H9 (cell line): ENCODE measurements at regions not wholly inside any gene's neighbourhood (a gene's known extent, or its start where the extent isn't known, plus 50 kb on each side); places are given as distances from the start of the nearest gene placed in this dataset.

Experiments used
- DNase-seq: peaks from one replicate; pipeline ENCODE4 v3.0.0-alpha.2; 2017
- H2AFZ ChIP-seq: one replicate; pipeline ENCODE4 v1.6.1; 2013; ENCODE audit warnings: mild to moderate bottlenecking, low read length, control low read depth, moderate library complexity
- H2AK5ac ChIP-seq: 2 replicates; pipeline ENCODE4 v1.6.1; 2013; ENCODE audit warnings: low read length, control low read depth, mixed read lengths; ENCODE audit not compliant: insufficient read length
- H2BK120ac ChIP-seq: one replicate; pipeline ENCODE4 v1.6.1; 2013; ENCODE audit warnings: low read depth, mild to moderate bottlenecking, low read length, control low read depth, inconsistent platforms; ENCODE audit not compliant: poor library complexity, severe bottlenecking
- H2BK12ac ChIP-seq: 2 replicates; pipeline ENCODE4 v1.6.1; 2013; ENCODE audit warnings: low read length, control low read depth, mixed read lengths, low read depth; ENCODE audit not compliant: insufficient read length
- H2BK15ac ChIP-seq: 2 replicates; pipeline ENCODE4 v1.6.1; 2013; ENCODE audit warnings: low read depth, low read length, control low read depth
- H2BK20ac ChIP-seq: one replicate; pipeline ENCODE4 v1.6.1; 2013; ENCODE audit warnings: low read depth, mild to moderate bottlenecking, low read length, control low read depth, inconsistent platforms; ENCODE audit not compliant: poor library complexity, severe bottlenecking
- H2BK5ac ChIP-seq: 2 replicates; pipeline ENCODE4 v1.6.1; 2013; ENCODE audit warnings: low read length, control low read depth, mixed read lengths; ENCODE audit not compliant: insufficient read length
- H3K14ac ChIP-seq: 2 replicates; pipeline ENCODE4 v1.6.1; 2013; ENCODE audit warnings: low read length, control low read depth; ENCODE audit not compliant: insufficient read depth
- H3K18ac ChIP-seq: 2 replicates; pipeline ENCODE4 v1.6.1; 2013; ENCODE audit warnings: low read depth, mild to moderate bottlenecking, mixed read lengths, low read length, control low read depth; ENCODE audit not compliant: insufficient read length
- H3K23ac ChIP-seq: 2 replicates; pipeline ENCODE4 v1.6.1; 2013; ENCODE audit warnings: low read length, control low read depth, mixed read lengths, low read depth; ENCODE audit not compliant: insufficient read length
- H3K23me2 ChIP-seq: 2 replicates; pipeline ENCODE4 v1.6.1; 2013; ENCODE audit warnings: low read depth, mild to moderate bottlenecking, mixed read lengths, low read length, control low read depth; ENCODE audit not compliant: insufficient read length, poor library complexity, severe bottlenecking
- H3K27ac ChIP-seq: 2 replicates; pipeline ENCODE4 v1.5.1; 2013; ENCODE audit warnings: low read length, control low read depth, mixed read lengths, low read depth; ENCODE audit not compliant: insufficient read length
- H3K27me3 ChIP-seq: 2 replicates; pipeline ENCODE4 v1.6.1; 2013; ENCODE audit warnings: low read length, control low read depth, inconsistent platforms; ENCODE audit not compliant: insufficient read depth
- H3K4ac ChIP-seq: 2 replicates; pipeline ENCODE4 v1.6.1; 2013; ENCODE audit warnings: low read depth, mild to moderate bottlenecking, control low read depth, inconsistent platforms, low read length, moderate library complexity
- H3K4me1 ChIP-seq: 2 replicates; pipeline ENCODE4 v1.6.1; 2013; ENCODE audit warnings: low read length, control low read depth, inconsistent platforms; ENCODE audit not compliant: insufficient read depth
- H3K4me2 ChIP-seq: 2 replicates; pipeline ENCODE4 v1.6.1; 2013; ENCODE audit warnings: low read length, control low read depth, mixed read lengths; ENCODE audit not compliant: insufficient read length, insufficient read depth
- H3K56ac ChIP-seq: 2 replicates; pipeline ENCODE4 v1.6.1; 2013; ENCODE audit warnings: low read depth, mild to moderate bottlenecking, mixed read lengths, low read length, control low read depth; ENCODE audit not compliant: insufficient read length
- H3K79me1 ChIP-seq: 2 replicates; pipeline ENCODE4 v1.6.1; 2013; ENCODE audit warnings: low read depth, mild to moderate bottlenecking, moderate library complexity, low read length, control low read depth, inconsistent platforms; ENCODE audit not compliant: insufficient read depth, poor library complexity, severe bottlenecking
- H3K79me2 ChIP-seq: 2 replicates; pipeline ENCODE4 v1.6.1; 2013; ENCODE audit warnings: low read length, control low read depth, inconsistent platforms; ENCODE audit not compliant: insufficient read depth
- H3K9ac ChIP-seq: 2 replicates; pipeline ENCODE4 v1.6.1; 2013; ENCODE audit warnings: low read length, control low read depth, mixed read lengths; ENCODE audit not compliant: insufficient read length; ENCODE audit errors: extremely low read depth
- H3K9me3 ChIP-seq: one replicate; pipeline ENCODE4 v1.6.1; 2013; ENCODE audit warnings: low read depth, low read length, inconsistent platforms; ENCODE audit not compliant: control insufficient read depth
- H3T11ph ChIP-seq: one replicate; pipeline ENCODE4 v1.6.1; 2013; ENCODE audit warnings: mild to moderate bottlenecking, low read length, control low read depth, inconsistent platforms
- H4K20me1 ChIP-seq: one replicate; pipeline ENCODE4 v1.6.1; 2013; ENCODE audit not compliant: control insufficient read depth, insufficient read length, insufficient read depth
- H4K5ac ChIP-seq: 2 replicates; pipeline ENCODE4 v1.6.1; 2013; ENCODE audit warnings: low read depth, mild to moderate bottlenecking, mixed read lengths, low read length, control low read depth; ENCODE audit not compliant: insufficient read length
- H4K8ac ChIP-seq: replicated peaks from 2 replicates; pipeline ENCODE4 v1.6.1; 2013; ENCODE audit warnings: low read length, control low read depth, mixed read lengths, low read depth; ENCODE audit not compliant: insufficient read length
- H4K91ac ChIP-seq: 2 replicates; pipeline ENCODE4 v1.6.1; 2013; ENCODE audit warnings: low read depth, mild to moderate bottlenecking, moderate library complexity, mixed read lengths, low read length, control low read depth; ENCODE audit not compliant: insufficient read length
- H3K27ac Mint-ChIP-seq, 3 experiments: 2 replicates in 2 of 3; 3 replicates in 1 of 3; pipeline ENCODE4 v1.8.0; 2020 to 2021; ENCODE audit warnings: mixed read lengths in 3 of 3, mild to moderate bottlenecking in 1 of 3, moderate library complexity in 1 of 3
- H3K27me3 Mint-ChIP-seq: 2 replicates; pipeline ENCODE4 v1.8.0; 2021; ENCODE audit warnings: low read depth, mild to moderate bottlenecking, moderate library complexity, mixed read lengths
- H3K36me3 Mint-ChIP-seq, 3 experiments: 2 replicates in 2 of 3; 3 replicates in 1 of 3; pipeline ENCODE4 v1.8.0; 2020 to 2021; ENCODE audit warnings: low read depth in 3 of 3, mixed read lengths in 3 of 3; ENCODE audit not compliant: insufficient read depth in 1 of 3
- H3K4me1 Mint-ChIP-seq, 2 experiments: 2 replicates each; pipeline ENCODE4 v1.8.0; 2020; ENCODE audit warnings: mixed read lengths in 2 of 2
- H3K4me3 Mint-ChIP-seq, 2 experiments: 2 replicates in 1 of 2; 3 replicates in 1 of 2; pipeline ENCODE4 v1.8.0; 2020 to 2021; ENCODE audit warnings: mild to moderate bottlenecking in 2 of 2, mixed read lengths in 2 of 2, moderate library complexity in 1 of 2
- H3K9me3 Mint-ChIP-seq, 2 experiments: 2 replicates in 1 of 2; 3 replicates in 1 of 2; pipeline ENCODE4 v1.8.0; 2020; ENCODE audit warnings: mild to moderate bottlenecking in 2 of 2, mixed read lengths in 2 of 2, moderate library complexity in 1 of 2
- CTCF ChIP-seq: fragments of 200-600 bp; sonication (generic); conservative IDR thresholded peaks from 3 replicates; pipeline ENCODE4 v1.8.0; 2021; ENCODE audit warnings: antibody characterized with exemption, mild to moderate bottlenecking

- Histone ChIP-seq H3K27me3 (no peaks in the 10 kb centered on the region), H2AK5ac (no peak overlapping the region), H3K14ac (no peak overlapping the region), H2AFZ (no peak overlapping the region), H3K23me2 (no peaks in the 10 kb centered on the region), H3K18ac (no peak overlapping the region), H4K20me1 (no peaks in the 10 kb centered on the region), H3K4ac (no peak overlapping the region), H3K56ac (no peak overlapping the region), H2BK5ac (no peak overlapping the region), H4K5ac (no peak overlapping the region), H3K4me2 (no peak overlapping the region), H3K9me3 (no peaks in the 10 kb centered on the region), H3K79me1 (no peaks in the 10 kb centered on the region), H2BK120ac (no peak overlapping the region), H4K8ac (no peak overlapping the region), H3K23ac (no peak overlapping the region), H3K79me2 (no peaks in the 10 kb centered on the region), H3K27ac (no peak overlapping the region), H2BK12ac (no peak overlapping the region), H3K9ac (no peak overlapping the region), H2BK15ac (no peak overlapping the region), H4K91ac (no peak overlapping the region), H3K4me1 (no peaks in the 10 kb centered on the region), H3T11ph (no peak overlapping the region), H2BK20ac (no peak overlapping the region)
- Mint-ChIP-seq H3K4me3 (no peak overlapping the region), H3K27me3 (peaks cover 37% of the 10 kb centered on the region), H3K36me3 (no peaks in the 10 kb centered on the region; a peak in 2 of 7 replicates), H3K27ac (no peak overlapping the region), H3K4me1 (peaks cover 10 to 18% of the 10 kb centered on the region in 2 experiments), H3K9me3 (peaks cover 2 to 5% of the 10 kb centered on the region in 2 experiments; a peak in 3 of 5 replicates)
- TF ChIP-seq CTCF: no peak
- no peak for DNase-seq
These were observed 321.0 kb downstream of the TNS1 start for GRCh38 chr2:217681791-217682190.
